Activated gamma-delta T cell treated with anti-CD3 and anti-CD28 coated beads, Interleukin-2, amount 50 U/mL, for 16 hours (primary cell): ENCODE measurements at regions not wholly inside any gene's neighbourhood (a gene's known extent, or its start where the extent isn't known, plus 50 kb on each side); places are given as distances from the start of the nearest gene placed in this dataset.

Experiments used
- DNase-seq: peaks from one replicate; pipeline ENCODE4 v3.0.0-alpha.2; 2020; ENCODE audit warnings: low read depth

GRCh38 chr15:94177112-94177511 lies 54.2 kb upstream of the MCTP2 start:
- DNase-seq: no peak

- DNase-seq: no peak
Measured at GRCh38 chr15:94175420-94175819, 55.9 kb upstream of the MCTP2 start.

- no peak for DNase-seq
Measured at GRCh38 chr15:94174399-94174802, 57.0 kb upstream of the MCTP2 start.

DNA sequence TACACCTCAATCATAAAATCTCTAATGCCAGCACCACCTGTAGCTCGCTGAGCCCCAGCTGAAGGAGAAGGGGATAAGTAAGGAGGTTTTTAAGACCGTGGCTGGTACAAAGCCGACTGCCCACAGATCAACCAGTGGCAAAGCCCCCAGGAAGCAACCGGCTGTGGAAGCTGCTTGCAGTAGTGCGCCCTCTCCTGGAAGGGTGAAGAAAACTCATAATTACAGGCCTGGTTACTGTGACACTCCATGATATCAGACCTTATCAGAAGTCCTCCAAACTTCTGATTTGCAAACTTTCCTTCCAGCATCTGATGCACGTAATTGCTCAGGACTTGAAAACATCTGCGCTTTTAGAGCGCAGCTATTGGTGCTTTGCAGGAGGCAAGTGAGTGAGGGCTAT lies 63.1 kb upstream of the MCTP2 start:
- DNase-seq: no peak

DNA sequence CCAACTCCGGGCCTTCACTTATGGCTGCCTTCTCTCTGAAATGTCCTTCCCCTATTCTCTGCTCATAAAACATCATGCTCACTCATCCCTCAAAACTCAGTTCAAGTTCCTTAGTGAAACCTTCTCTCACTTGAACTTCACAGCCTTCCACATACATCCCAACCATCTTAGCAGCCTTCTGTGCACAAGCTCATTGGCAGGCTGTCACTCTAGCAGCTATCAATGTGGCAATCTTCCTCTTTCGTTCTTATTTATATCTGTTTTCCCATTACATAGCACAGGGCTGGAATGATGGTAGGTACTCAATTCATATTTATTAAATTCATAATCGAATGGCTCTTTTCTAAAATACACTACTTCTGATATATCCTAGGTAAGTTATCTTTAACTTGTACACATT lies 66.4 kb upstream of the MCTP2 start:
- no peak for DNase-seq

DNA sequence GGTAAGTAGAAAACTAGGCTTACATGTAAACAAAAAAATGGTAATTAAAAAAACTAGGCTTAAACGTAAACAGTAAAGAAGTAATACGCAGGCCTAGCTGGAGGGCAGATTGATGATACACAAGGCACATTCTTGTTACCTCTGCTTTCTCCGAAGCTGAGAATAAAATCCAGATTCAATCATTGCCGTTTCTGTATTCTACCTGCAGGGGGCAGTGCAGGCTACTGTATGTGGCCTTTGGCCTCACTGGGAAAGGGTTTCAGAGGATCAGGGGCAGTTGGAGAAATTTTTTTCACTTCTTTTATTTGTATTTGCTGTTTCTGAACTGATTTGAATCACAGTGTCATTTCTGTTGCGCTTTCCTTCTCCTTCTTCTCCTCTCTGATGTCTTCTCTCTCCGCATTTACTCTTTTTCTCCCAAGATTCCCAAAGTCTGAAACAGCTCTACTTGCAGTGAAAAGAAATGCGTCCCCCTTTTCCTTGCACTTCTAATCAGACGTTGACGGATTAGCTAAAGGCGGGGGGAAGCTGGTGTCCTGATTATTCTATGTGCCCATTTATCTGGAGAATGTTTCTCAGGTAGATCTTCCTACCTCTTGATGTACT lies 67.1 kb upstream of the MCTP2 start:
- peak; percentile 47 for DNase-seq

DNA sequence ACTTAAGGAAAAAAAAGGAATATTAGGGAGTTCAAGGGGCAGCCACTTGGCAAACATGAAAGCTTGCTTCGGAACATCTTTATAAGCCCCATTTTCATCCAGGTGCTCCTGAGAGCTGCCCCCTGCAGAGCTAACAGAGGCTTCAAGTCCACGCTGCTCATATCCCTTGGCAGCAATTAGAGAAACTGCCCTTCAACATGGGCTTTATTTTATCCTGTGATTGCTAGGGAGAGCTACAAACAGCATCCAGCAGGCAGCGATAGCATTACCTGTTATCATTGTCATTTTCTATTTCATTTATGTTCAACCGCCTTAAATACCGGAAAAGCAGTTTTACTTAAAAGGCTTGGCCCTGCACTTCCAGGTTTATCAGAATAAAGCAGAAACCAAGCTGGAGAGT lies 68.4 kb upstream of the MCTP2 start:
- DNase-seq: no peak

- DNase-seq: no peak
Measured at GRCh38 chr15:94154255-94154654, 77.1 kb upstream of the MCTP2 start.

DNA sequence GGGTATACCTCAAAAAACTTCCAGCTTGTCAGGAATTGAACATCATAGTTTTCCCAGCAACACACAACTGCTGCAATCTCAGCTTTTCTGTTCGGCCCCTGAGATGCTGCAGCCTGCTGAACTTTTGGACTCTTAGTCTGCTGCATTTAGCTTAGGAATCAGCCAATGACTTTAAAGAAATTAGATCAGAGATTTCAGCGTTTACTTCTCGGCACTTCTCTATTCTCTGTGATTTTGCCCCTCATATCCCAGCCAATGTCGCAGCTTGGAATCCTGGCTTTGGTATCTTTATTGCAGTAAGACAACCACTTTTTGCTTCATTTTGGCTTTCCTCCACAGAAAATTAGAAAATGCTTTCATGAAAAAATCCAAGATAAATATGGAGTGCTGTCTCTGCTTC lies 86.3 kb upstream of the MCTP2 start:
- no peak for DNase-seq

GRCh38 chr15:94141802-94142201 lies 89.6 kb upstream of the MCTP2 start:
- DNase-seq: no peak

DNA sequence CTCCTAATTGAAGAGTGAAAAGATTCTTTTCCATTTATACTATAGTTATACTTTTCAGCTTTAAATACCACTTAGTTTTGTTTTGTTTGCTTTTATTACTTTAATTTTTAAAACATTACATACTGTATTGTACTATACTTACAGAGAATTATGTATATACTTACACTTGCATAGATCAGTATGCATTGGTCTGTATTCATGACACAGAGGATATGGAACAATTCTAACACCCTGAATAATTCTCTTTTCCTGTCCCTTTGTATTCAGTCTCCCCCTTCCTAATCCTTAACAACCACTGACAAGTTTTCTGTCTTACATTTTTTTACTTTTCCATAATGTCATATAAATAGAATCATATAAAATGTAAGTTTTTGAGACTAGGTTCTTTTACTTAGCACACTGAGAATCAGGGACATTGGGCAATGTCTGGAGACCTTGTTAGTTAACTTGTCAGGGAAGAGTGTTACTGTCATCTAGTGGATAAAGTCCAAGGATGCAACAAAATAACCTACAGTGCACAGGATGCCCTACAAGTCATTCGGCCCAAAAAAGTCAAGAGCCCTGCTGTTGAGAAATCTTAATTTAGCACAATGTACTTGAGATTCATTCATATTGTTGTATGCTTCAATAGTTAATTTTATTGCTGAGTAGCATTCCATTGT lies 95.7 kb upstream of the MCTP2 start:
- DNase-seq: no peak

GRCh38 chr15:94131875-94132274 lies 99.5 kb upstream of the MCTP2 start:
- no peak for DNase-seq

- no peak for DNase-seq
Measured at GRCh38 chr15:94130504-94130903, 100.9 kb upstream of the MCTP2 start.

DNA sequence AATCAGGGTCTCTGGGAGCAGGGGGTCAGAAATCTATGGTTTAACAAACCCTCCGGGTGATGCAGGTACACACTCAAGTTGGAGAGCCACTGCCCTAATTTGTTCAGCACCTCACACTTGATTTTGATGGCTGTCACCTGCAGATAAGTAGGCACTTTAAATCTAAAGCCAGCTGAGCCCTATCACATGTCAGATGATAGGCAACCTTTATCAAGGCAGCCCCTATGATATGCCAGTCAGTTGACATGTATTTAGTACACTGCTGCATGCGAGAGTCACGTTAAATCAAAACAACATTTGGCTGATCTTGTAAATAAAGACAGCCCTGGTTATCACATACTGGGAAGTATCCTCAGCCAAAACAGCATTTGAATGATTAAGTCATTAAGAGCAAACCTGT lies 104.4 kb upstream of the MCTP2 start:
- DNase-seq: no peak

GRCh38 chr15:94125698-94126097 lies 105.7 kb upstream of the MCTP2 start:
- DNase-seq: no peak

GRCh38 chr15:94125156-94125555 lies 106.2 kb upstream of the MCTP2 start:
- no peak for DNase-seq

DNA sequence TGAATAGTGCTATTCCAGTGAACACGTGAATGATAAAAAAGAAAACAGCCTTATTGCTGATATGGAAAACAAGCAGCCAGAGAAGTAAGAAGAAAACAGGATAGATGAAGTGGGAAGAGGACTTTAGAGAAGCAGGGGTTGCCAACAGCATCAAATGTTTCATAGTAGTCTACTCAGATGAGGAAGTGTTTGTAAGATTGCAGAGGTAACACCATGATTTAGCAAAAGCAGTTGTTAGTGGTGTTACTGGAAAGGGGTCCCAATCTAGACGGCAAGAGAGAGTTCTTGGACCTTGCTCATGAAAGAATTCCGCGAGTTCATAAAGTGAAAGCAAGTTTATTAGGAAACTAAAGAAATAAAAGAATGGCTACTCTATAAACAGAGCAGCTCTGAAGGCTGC lies 108.8 kb upstream of the MCTP2 start:
- no peak for DNase-seq

DNA sequence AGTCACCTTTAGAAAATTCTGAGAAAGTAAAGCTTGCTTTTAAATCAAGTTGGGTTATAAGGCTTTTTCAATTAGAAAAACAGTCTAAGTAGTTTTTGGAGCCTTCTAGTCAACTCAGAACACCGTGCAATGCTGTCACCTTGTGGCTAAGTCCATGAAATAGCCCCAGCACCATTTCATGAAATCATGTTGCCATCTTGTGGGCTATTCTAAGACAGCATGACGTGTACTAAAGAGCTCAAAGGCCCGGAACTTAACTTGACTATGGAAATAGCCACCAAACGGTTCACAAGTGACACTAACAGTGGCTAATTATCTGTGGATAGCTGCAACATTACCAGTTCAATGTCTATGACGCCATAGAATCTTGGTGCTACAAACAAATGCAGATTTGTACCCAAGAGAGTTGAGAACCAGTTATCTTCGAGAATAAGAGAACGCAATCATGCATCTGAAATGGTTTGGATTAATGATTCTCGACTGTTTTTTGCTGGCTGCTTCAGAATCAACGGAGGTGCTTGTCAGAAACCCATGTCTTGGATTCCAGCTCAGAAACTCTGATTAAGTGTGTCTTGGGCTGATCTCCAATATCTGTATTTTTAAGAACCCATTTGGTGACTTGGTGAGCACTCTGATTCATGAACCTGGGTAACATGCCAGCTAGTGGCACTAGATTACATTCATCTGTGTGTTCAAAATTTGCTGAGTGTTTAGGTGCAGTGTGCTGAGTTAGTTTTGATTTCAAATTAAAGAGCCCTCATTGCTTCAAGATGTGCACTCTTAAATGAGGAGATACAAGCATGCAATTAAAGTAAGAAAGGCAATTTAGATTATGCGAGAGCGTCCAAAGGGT lies 111.2 kb upstream of the MCTP2 start:
- peak; percentile 3 for DNase-seq

GRCh38 chr15:94119298-94119811 lies 112.0 kb upstream of the MCTP2 start:
- no peak for DNase-seq

DNA sequence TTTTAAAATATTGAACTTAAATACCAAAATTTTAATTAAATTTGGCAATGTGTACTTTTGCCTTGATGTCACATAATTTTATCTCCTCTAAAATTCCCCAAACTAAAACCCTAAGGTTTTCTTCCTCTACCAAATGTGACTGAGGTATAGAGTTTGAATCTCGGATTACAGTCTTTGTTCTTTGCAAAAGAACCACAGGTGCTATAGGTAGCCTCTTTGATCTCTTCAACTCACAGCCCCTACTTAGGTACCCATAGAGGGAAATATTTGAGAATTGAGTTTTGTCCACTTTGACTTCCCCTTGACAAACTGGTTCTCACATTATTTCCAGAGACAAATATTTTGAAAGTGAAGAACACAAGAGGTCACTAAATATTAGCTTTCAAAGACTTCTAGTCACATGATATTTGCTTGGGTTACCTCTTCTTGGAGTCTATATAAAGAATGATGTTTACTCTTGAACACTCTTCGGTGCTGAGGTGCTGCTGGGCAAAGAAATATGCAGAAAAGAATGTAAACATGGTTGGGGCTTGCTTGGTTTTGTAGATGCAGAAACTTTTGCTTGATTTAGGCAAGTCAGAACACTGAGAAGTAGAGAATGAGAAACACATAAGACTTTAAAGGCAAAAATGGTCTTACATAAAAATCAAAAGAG lies 120.8 kb upstream of the MCTP2 start:
- no peak for DNase-seq

DNA sequence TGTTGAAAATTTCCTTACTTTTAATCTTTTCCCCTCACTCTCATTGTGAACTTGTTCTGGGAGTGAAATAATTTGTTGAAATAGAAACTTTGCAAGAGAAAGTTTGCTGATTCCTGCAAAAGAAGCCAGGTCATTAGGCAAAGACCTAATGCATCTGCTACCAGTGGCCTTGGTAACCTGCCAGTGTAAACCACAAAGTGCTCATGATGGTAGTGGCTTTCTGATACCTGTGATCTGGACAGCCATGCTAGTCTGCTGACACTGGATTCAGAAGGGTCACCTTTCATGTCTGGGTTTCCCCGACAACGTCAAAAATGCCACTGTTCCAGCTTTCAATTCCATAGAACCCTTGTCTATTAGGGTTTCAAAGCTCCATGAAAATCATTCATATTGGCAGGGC lies 123.7 kb upstream of the MCTP2 start:
- DNase-seq: no peak

GRCh38 chr15:94105760-94106159 lies 125.6 kb upstream of the MCTP2 start:
- DNase-seq: no peak

GRCh38 chr15:94100863-94101262 lies 130.5 kb upstream of the MCTP2 start:
- no peak for DNase-seq
